Loucy (cell line): ENCODE measurements at regions not wholly inside any gene's neighbourhood (a gene's known extent, or its start where the extent isn't known, plus 50 kb on each side); places are given as distances from the start of the nearest gene placed in this dataset.

Experiments used
- H2AFZ ChIP-seq: fragments of 200-600 bp; sonication (generic); 2 replicates; pipeline ENCODE4 v1.6.0; 2016; ENCODE audit warnings: antibody characterized with exemption, mild to moderate bottlenecking, low read length, moderate library complexity
- H3F3A ChIP-seq: fragments of 200-600 bp; 2 replicates; pipeline ENCODE4 v1.6.0; 2016; ENCODE audit warnings: antibody characterized with exemption, low read depth, mild to moderate bottlenecking
- H3K27me3 ChIP-seq: fragments of 200-600 bp; sonication (generic); 2 replicates; pipeline ENCODE4 v1.6.1; 2014; ENCODE audit warnings: low read length, mild to moderate bottlenecking; ENCODE audit not compliant: insufficient read depth, poor library complexity, severe bottlenecking
- H3K36me3 ChIP-seq: fragments of 200-600 bp; sonication (generic); 2 replicates; pipeline ENCODE4 v1.6.1; 2016; ENCODE audit warnings: low read length; ENCODE audit not compliant: insufficient read depth
- H3K4me1 ChIP-seq: fragments of 200-600 bp; sonication (generic); 2 replicates; pipeline ENCODE4 v1.5.1; 2014; ENCODE audit warnings: low read length, mild to moderate bottlenecking; ENCODE audit not compliant: insufficient read depth, poor library complexity, severe bottlenecking
- H3K4me2 ChIP-seq: fragments of 200-600 bp; sonication (generic); 2 replicates; pipeline ENCODE4 v1.6.0; 2014; ENCODE audit warnings: antibody characterized with exemption, low read length, low read depth, mild to moderate bottlenecking; ENCODE audit not compliant: poor library complexity, severe bottlenecking
- H3K4me3 ChIP-seq: fragments of 200-600 bp; sonication (generic); 2 replicates; pipeline ENCODE4 v1.5.1; 2014; ENCODE audit warnings: low read length, mild to moderate bottlenecking, mixed read lengths; ENCODE audit not compliant: poor library complexity, severe bottlenecking
- H3K79me2 ChIP-seq: fragments of 200-600 bp; sonication (generic); 2 replicates; pipeline ENCODE4 v1.6.1; 2014; ENCODE audit warnings: low read length; ENCODE audit not compliant: insufficient read depth
- H3K9ac ChIP-seq: fragments of 200-600 bp; sonication (generic); 2 replicates; pipeline ENCODE4 v1.6.0; 2014; ENCODE audit warnings: mild to moderate bottlenecking, low read depth, low read length, moderate library complexity; ENCODE audit not compliant: poor library complexity, severe bottlenecking
- H3K9me2 ChIP-seq: fragments of 200-600 bp; sonication (generic); replicated peaks from 2 replicates; pipeline ENCODE4 v1.6.1; 2016; ENCODE audit warnings: low read depth, low read length, mixed read lengths
- H3K9me3 ChIP-seq: fragments of 200-600 bp; sonication (generic); 2 replicates; pipeline ENCODE4 v1.6.1; 2014; ENCODE audit warnings: mild to moderate bottlenecking, antibody characterized with exemption, low read length, low read depth; ENCODE audit not compliant: insufficient read depth
- H4K20me1 ChIP-seq: fragments of 200-600 bp; sonication (generic); 2 replicates; pipeline ENCODE4 v1.6.0; 2014; ENCODE audit warnings: antibody characterized with exemption, low read length, mild to moderate bottlenecking; ENCODE audit not compliant: insufficient read depth, poor library complexity, severe bottlenecking
- CTCF ChIP-seq: fragments of 200-600 bp; sonication (generic); conservative IDR thresholded peaks from 2 replicates; pipeline ENCODE4 v1.5.1; 2014; ENCODE audit warnings: mild to moderate bottlenecking, antibody characterized with exemption, low read length
- EZH2phosphoT487 ChIP-seq: fragments of 200-600 bp; IDR thresholded peaks from 2 replicates; pipeline ENCODE4 v1.6.1; 2018; ENCODE audit warnings: antibody characterized with exemption, mild to moderate bottlenecking, moderate library complexity, borderline replicate concordance

- Histone ChIP-seq H3K9ac (no peak overlapping the region), H2AFZ (no peak overlapping the region), H3K9me2 (no peaks in the 10 kb centered on the region), H3K4me3 (no peak overlapping the region), H3F3A (no peaks in the 10 kb centered on the region), H4K20me1 (no peaks in the 10 kb centered on the region), H3K4me2 (no peak overlapping the region), H3K36me3 (no peaks in the 10 kb centered on the region), H3K27me3 (no peaks in the 10 kb centered on the region), H3K79me2 (no peaks in the 10 kb centered on the region), H3K4me1 (no peaks in the 10 kb centered on the region), H3K9me3 (peaks cover 6% of the 10 kb centered on the region; the same call in 1 of the 2 replicates)
- no peak for TF ChIP-seq CTCF
- TF ChIP-seq EZH2phosphoT487, result no peak
Observed at GRCh38 chr6:9496837-9497236, 918.0 kb downstream of the TFAP2A start.

GRCh38 chr6:9494864-9495263, 920.0 kb downstream of the TFAP2A start:
- Histone ChIP-seq H3K9me2 (no peaks in the 10 kb centered on the region), H3K79me2 (no peaks in the 10 kb centered on the region), H3K4me2 (no peak overlapping the region), H3K9me3 (peaks cover 3% of the 10 kb centered on the region; the same call in 1 of the 2 replicates), H3K4me3 (no peak overlapping the region), H2AFZ (no peak overlapping the region), H4K20me1 (no peaks in the 10 kb centered on the region), H3K9ac (no peak overlapping the region), H3K36me3 (no peaks in the 10 kb centered on the region), H3K27me3 (no peaks in the 10 kb centered on the region), H3K4me1 (no peaks in the 10 kb centered on the region), H3F3A (no peaks in the 10 kb centered on the region)
- TF ChIP-seq EZH2phosphoT487 (no peak), CTCF (no peak)

GRCh38 chr6:9492790-9493189, 922.1 kb downstream of the TFAP2A start:
- H3K4me2 ChIP-seq, result no peak overlapping the region
- no peak overlapping the region for H3K4me3 ChIP-seq
- TF ChIP-seq CTCF (no peak), EZH2phosphoT487 (no peak)
- no peaks in the 10 kb centered on the region for H3K27me3 ChIP-seq
- no peaks in the 10 kb centered on the region for H3F3A ChIP-seq
- no peaks in the 10 kb centered on the region for H3K4me1 ChIP-seq
- no peak overlapping the region for H3K9ac ChIP-seq
- no peaks in the 10 kb centered on the region for H3K36me3 ChIP-seq
- H4K20me1 ChIP-seq, result no peaks in the 10 kb centered on the region
- no peaks in the 10 kb centered on the region for H3K9me3 ChIP-seq
- no peaks in the 10 kb centered on the region for H3K79me2 ChIP-seq
- no peaks in the 10 kb centered on the region for H3K9me2 ChIP-seq
- H2AFZ ChIP-seq, result no peak overlapping the region
